IMR-90 (cell line): ENCODE measurements at regions not wholly inside any gene's neighbourhood (a gene's known extent, or its start where the extent isn't known, plus 50 kb on each side); places are given as distances from the start of the nearest gene placed in this dataset.
"Not testable (repeated sequence)": the region's sequence is repeated elsewhere in the genome, so short reads cannot be mapped to it uniquely, and the experiment has no call there.

Experiments
- ATAC-seq: fragments of 200-7000 bp; cut with Tn5 transposase; 2 replicates; pipeline ENCODE4 v1.9.1; 2020; ENCODE audit warnings: low read depth, mild to moderate bottlenecking, moderate library complexity
- BruUV-seq: library from RNA; stranded (reverse); fragments of 400-500 nt; replicated peaks from 2 replicates; lab custom pipeline; 2021; lab: Mats Ljungman, UMichigan
- CTCF ChIA-PET: fragments of 300-600 bp; formaldehyde crosslinking; extraction: SDS; loops from one replicate; lab custom pipeline; 2021; ENCODE audit warnings: antibody characterized with exemption; lab: Yijun Ruan, JAX
- POLR2A ChIA-PET: fragments of 300-600 bp; sonication (Branson Sonifier 250); formaldehyde crosslinking; loops from one replicate; lab custom pipeline; 2022; ENCODE audit warnings: antibody characterized with exemption; ENCODE audit not compliant: unreplicated experiment; lab: Charles Lee
- DNase-seq: peaks from one replicate; pipeline ENCODE4 v3.0.0; 2013
- H2AFZ ChIP-seq: replicated peaks from 2 replicates; pipeline ENCODE3; 2013; ENCODE audit warnings: low read length, mild to moderate bottlenecking; ENCODE audit not compliant: poor library complexity
- H2AK5ac ChIP-seq: 2 replicates; pipeline ENCODE4 v1.6.1; 2013; ENCODE audit warnings: low read depth, low read length, inconsistent platforms
- H2AK9ac ChIP-seq: replicated peaks from 2 replicates; pipeline ENCODE3; 2013; ENCODE audit warnings: mild to moderate bottlenecking, low read depth, low read length, moderate library complexity; ENCODE audit not compliant: poor library complexity
- H2BK120ac ChIP-seq: 2 replicates; pipeline ENCODE4 v1.6.1; 2013; ENCODE audit warnings: low read depth, low read length, inconsistent platforms
- H2BK15ac ChIP-seq: 3 replicates; pipeline ENCODE4 v1.6.1; 2013; ENCODE audit warnings: low read depth, low read length, inconsistent platforms
- H2BK20ac ChIP-seq: 2 replicates; pipeline ENCODE4 v1.6.1; 2013; ENCODE audit warnings: low read depth, mild to moderate bottlenecking, inconsistent platforms, low read length, moderate library complexity
- H2BK5ac ChIP-seq: 2 replicates; pipeline ENCODE4 v1.6.1; 2013; ENCODE audit warnings: mild to moderate bottlenecking, low read depth, low read length, inconsistent platforms; ENCODE audit not compliant: poor library complexity, severe bottlenecking
- H3K14ac ChIP-seq: replicated peaks from 2 replicates; pipeline ENCODE4 v1.6.1; 2013; ENCODE audit warnings: low read depth, low read length, inconsistent platforms
- H3K18ac ChIP-seq: 2 replicates; pipeline ENCODE4 v1.6.1; 2013; ENCODE audit warnings: low read depth, low read length, control low read depth
- H3K23ac ChIP-seq: 2 replicates; pipeline ENCODE4 v1.6.1; 2013; ENCODE audit warnings: low read depth, low read length, inconsistent platforms
- H3K27ac ChIP-seq: 2 replicates; pipeline ENCODE4 v1.5.1; 2013; ENCODE audit warnings: mild to moderate bottlenecking, control low read depth, low read length; ENCODE audit not compliant: insufficient read depth
- H3K27me3 ChIP-seq: 2 replicates; pipeline ENCODE4 v1.6.1; 2013; ENCODE audit warnings: low read length; ENCODE audit not compliant: control insufficient read depth, insufficient read depth
- H3K36me3 ChIP-seq: 2 replicates; pipeline ENCODE4 v1.6.1; 2013; ENCODE audit warnings: low read length, mixed read lengths; ENCODE audit not compliant: control insufficient read depth, insufficient read depth
- H3K4ac ChIP-seq: 2 replicates; pipeline ENCODE4 v1.6.1; 2013; ENCODE audit warnings: low read depth, low read length, inconsistent platforms
- H3K4me1 ChIP-seq: 2 replicates; pipeline ENCODE4 v1.6.1; 2013; ENCODE audit warnings: low read length, mixed read lengths; ENCODE audit not compliant: control insufficient read depth, insufficient read depth
- H3K4me2 ChIP-seq: 2 replicates; pipeline ENCODE4 v1.6.1; 2013; ENCODE audit warnings: low read depth, mild to moderate bottlenecking, control low read depth, low read length, moderate library complexity
- H3K4me3 ChIP-seq: 2 replicates; pipeline ENCODE4 v1.5.1; 2013; ENCODE audit warnings: low read depth, mild to moderate bottlenecking, control low read depth, low read length, moderate library complexity; ENCODE audit not compliant: insufficient read depth
- H3K56ac ChIP-seq: 2 replicates; pipeline ENCODE4 v1.6.1; 2013; ENCODE audit warnings: low read length, inconsistent platforms; ENCODE audit not compliant: insufficient read depth; ENCODE audit errors: extremely low read depth
- H3K79me1 ChIP-seq, 2 experiments: 2 replicates each; pipeline ENCODE4 v1.6.1; 2013; ENCODE audit warnings: low read length in 2 of 2, inconsistent platforms in 1 of 2, low read depth in 1 of 2
- H3K9ac ChIP-seq: 2 replicates; pipeline ENCODE4 v1.6.1; 2013; ENCODE audit warnings: low read depth, low read length, control low read depth
- H3K9me1 ChIP-seq: 2 replicates; pipeline ENCODE4 v1.6.1; 2013; ENCODE audit warnings: low read length, inconsistent platforms; ENCODE audit not compliant: insufficient read depth
- H3K9me3 ChIP-seq: 2 replicates; pipeline ENCODE4 v1.6.1; 2013; ENCODE audit warnings: low read length; ENCODE audit not compliant: control insufficient read depth, insufficient read depth
- H4K20me1 ChIP-seq: 2 replicates; pipeline ENCODE4 v1.6.1; 2013; ENCODE audit warnings: low read length, inconsistent platforms; ENCODE audit not compliant: insufficient read depth
- H4K5ac ChIP-seq: 2 replicates; pipeline ENCODE4 v1.6.1; 2013; ENCODE audit warnings: mild to moderate bottlenecking, low read depth, low read length, control low read depth
- H4K8ac ChIP-seq, 2 experiments: 2 replicates each; pipeline ENCODE4 v1.6.1; 2013; ENCODE audit warnings: low read depth in 2 of 2, low read length in 2 of 2, control low read depth in 1 of 2, inconsistent platforms in 1 of 2
- H4K91ac ChIP-seq: 2 replicates; pipeline ENCODE4 v1.6.1; 2013; ENCODE audit warnings: low read depth, low read length, inconsistent platforms; ENCODE audit not compliant: insufficient read depth
- CEBPB ChIP-seq: IDR thresholded peaks from 2 replicates; pipeline ENCODE4 v1.6.1; 2012; ENCODE audit warnings: low read depth, low read length, improper control_type of control experiment
- MXI1 ChIP-seq: IDR thresholded peaks from 2 replicates; pipeline ENCODE4 v1.6.1; 2012; ENCODE audit warnings: low read depth, mild to moderate bottlenecking, low read length, moderate library complexity, borderline replicate concordance
- RFX5 ChIP-seq: IDR thresholded peaks from 2 replicates; pipeline ENCODE4 v1.8.0; 2012; ENCODE audit warnings: low read depth, mild to moderate bottlenecking, low read length, moderate library complexity
- WGBS, 2 experiments: methylation state at CpG; one replicate each; pipeline versions ENCODE4 v1.1.5 to v1.1.7; 2013; ENCODE audit warnings: missing lambda C conversion rate in 2 of 2; ENCODE audit not compliant: insufficient read length in 1 of 2; ENCODE audit errors: extremely low coverage in 2 of 2; 5-methylcytosine and 5-hydroxymethylcytosine counted together
- dilution Hi-C: fragments of 300-500 bp; cut with HindIII; formaldehyde crosslinking; loops from one replicate; pipeline ENCODE4 v1.14.3; 2018; ENCODE audit warnings: low sequenced_read_pairs; ENCODE audit not compliant: unreplicated experiment
- in situ Hi-C: fragments of 300-500 bp; cut with MboI; formaldehyde crosslinking; loops from 3 replicates; pipeline ENCODE4 v1.14.3; 2019; ENCODE audit warnings: low sequenced_read_pairs, inconsistent platforms, mixed read lengths
- intact Hi-C: fragments of 100-400 bp; cut with micrococcal nuclease; formaldehyde crosslinking; loops from 2 replicates; pipeline ENCODE4 v1.10.0; 2022
- TF ChIP-seq, protein P1 (sequence below): conservative IDR thresholded peaks from 2 replicates; pipeline ENCODE4 v1.5.1; 2012; ENCODE audit warnings: mild to moderate bottlenecking, low read depth, low read length, improper control_type of control experiment

GRCh38 chr9:65458465-65458864, 173.5 kb upstream of the FOXD4L5 start:
- H4K91ac ChIP-seq, result no peak overlapping the region
- no peak overlapping the region for H4K5ac ChIP-seq
- DNase-seq, result no peak
- no peak overlapping the region for H3K4ac ChIP-seq
- no peak overlapping the region for H2AFZ ChIP-seq
- H2BK5ac ChIP-seq, result no peak overlapping the region
- TF ChIP-seq MXI1 (no peak), CEBPB (no peak), RFX5 (no peak)
- TF ChIP-seq, protein P1, sequence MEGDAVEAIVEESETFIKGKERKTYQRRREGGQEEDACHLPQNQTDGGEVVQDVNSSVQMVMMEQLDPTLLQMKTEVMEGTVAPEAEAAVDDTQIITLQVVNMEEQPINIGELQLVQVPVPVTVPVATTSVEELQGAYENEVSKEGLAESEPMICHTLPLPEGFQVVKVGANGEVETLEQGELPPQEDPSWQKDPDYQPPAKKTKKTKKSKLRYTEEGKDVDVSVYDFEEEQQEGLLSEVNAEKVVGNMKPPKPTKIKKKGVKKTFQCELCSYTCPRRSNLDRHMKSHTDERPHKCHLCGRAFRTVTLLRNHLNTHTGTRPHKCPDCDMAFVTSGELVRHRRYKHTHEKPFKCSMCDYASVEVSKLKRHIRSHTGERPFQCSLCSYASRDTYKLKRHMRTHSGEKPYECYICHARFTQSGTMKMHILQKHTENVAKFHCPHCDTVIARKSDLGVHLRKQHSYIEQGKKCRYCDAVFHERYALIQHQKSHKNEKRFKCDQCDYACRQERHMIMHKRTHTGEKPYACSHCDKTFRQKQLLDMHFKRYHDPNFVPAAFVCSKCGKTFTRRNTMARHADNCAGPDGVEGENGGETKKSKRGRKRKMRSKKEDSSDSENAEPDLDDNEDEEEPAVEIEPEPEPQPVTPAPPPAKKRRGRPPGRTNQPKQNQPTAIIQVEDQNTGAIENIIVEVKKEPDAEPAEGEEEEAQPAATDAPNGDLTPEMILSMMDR, result no peak
- H3K18ac ChIP-seq, result no peak overlapping the region
- H4K20me1 ChIP-seq, result no peaks in the 10 kb centered on the region
- H3K4me2 ChIP-seq, result no peak overlapping the region
- no peak overlapping the region for H3K14ac ChIP-seq
- no peaks in the 10 kb centered on the region for H3K79me1 ChIP-seq
- ATAC-seq, result no peak
- no peaks in the 10 kb centered on the region for H3K4me1 ChIP-seq
- POLR2A ChIA-PET, result no interaction called here
- WGBS, 2 experiments, result 77% methylated on average over 18 of the region's 20 CpGs; no CpG with 5 or more reads in 1 of the 2 experiments
- H3K9me3 ChIP-seq, result peaks cover 11% of the 10 kb centered on the region
- CTCF ChIA-PET, result no interaction called here
- no peak overlapping the region for H2AK9ac ChIP-seq
- BruUV-seq, result no TSS peak
- intact Hi-C loops, result no loop called here
- H2BK15ac ChIP-seq, result no peak overlapping the region
- H2AK5ac ChIP-seq, result no peak overlapping the region
- H2BK120ac ChIP-seq, result no peak overlapping the region
- no peak overlapping the region for H3K56ac ChIP-seq
- in situ Hi-C loops, result no loop called here
- no peak overlapping the region for H2BK20ac ChIP-seq
- H4K8ac ChIP-seq, result no peak overlapping the region
- no peak overlapping the region for H3K23ac ChIP-seq
- no peak overlapping the region for H3K4me3 ChIP-seq
- no peaks in the 10 kb centered on the region for H3K27me3 ChIP-seq
- H3K9ac ChIP-seq, result no peak overlapping the region
- no peaks in the 10 kb centered on the region for H3K9me1 ChIP-seq
- dilution Hi-C loops, result no loop called here
- H3K27ac ChIP-seq, result no peak overlapping the region
- H3K36me3 ChIP-seq, result no peaks in the 10 kb centered on the region

DNA sequence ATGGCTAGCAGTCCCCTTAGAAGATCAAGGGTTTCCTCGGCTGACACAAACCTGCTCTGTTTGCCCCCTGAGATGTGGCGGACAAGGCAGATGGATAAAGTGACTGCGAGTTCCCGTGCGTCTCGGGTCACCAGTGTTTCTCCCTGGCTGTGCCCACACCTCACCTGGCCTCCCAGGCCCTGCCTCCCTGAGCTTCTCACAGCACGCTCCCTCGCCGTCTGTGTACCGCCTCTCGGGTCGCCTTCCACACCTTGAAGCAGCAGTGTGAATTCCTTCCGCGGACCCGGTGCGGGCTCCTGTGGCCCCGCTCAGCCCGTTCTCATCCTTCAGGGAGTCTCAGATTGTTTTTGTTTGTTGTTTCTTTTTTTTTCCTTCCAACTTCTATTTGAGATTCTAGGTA, 172.0 kb upstream of the FOXD4L5 start:
- H2AK5ac ChIP-seq, BruUV-seq, H3K18ac ChIP-seq, H3K9me1 ChIP-seq, H3K56ac ChIP-seq, H2AK9ac ChIP-seq, H4K5ac ChIP-seq, H3K27me3 ChIP-seq, H3K4ac ChIP-seq, CTCF ChIA-PET, POLR2A ChIA-PET, H3K27ac ChIP-seq, H4K91ac ChIP-seq, H3K4me3 ChIP-seq, H3K4me1 ChIP-seq, H3K23ac ChIP-seq, H3K9ac ChIP-seq, H2BK5ac ChIP-seq, H4K20me1 ChIP-seq, H3K4me2 ChIP-seq, dilution Hi-C loops, H3K14ac ChIP-seq, DNase-seq, H2BK20ac ChIP-seq, H2BK15ac ChIP-seq, H3K36me3 ChIP-seq, H4K8ac ChIP-seq, intact Hi-C loops, H2AFZ ChIP-seq, H2BK120ac ChIP-seq, ATAC-seq, in situ Hi-C loops, H3K79me1 ChIP-seq: not testable (repeated sequence)
- 85% methylated on average over 4 of the region's 18 CpGs; no CpG with 5 or more reads in 1 of the 2 experiments for WGBS, 2 experiments
- H3K9me3 ChIP-seq, result peaks cover 11% of the 10 kb centered on the region
